ENCODE measurements at regions not wholly inside any gene's neighbourhood (a gene's known extent, or its start where the extent isn't known, plus 50 kb on each side); places are given as distances from the start of the nearest gene placed in this dataset.

- no peak overlapping the region for H2AK5ac ChIP-seq (ENCODE audit: low read depth, low read length)
- peaks cover 0 to 7% (median 0%) of the 10 kb centered on the region in 4 experiments; a peak in 2 of 7 replicates for H3K4me1 ChIP-seq (replicated peaks in 1 of 4; ENCODE audit: control insufficient read depth in 3 of 4, insufficient read depth in 4 of 4, low read length in 3 of 4)
- H3K27ac ChIP-seq (ENCODE audit: low read depth, low read length): no peak overlapping the region
- no peak overlapping the region for H2BK15ac ChIP-seq (ENCODE audit: low read length)
- ChIA-PET CTCF (ENCODE audit: partially characterized antibody) (interaction anchor here (0.9 to 2.7 kb wide), 4 partner anchors 21 to 103 kb away, joined by 3 to 13 read pairs (median 4); no protein-coding TSS in a partner anchor), POLR2A (ENCODE audit: partially characterized antibody) (interaction anchor here (1.2 kb wide), 1 partner anchor 18 kb away, joined by 3 read pairs; no protein-coding TSS in a partner anchor)
- no peaks in the 10 kb centered on the region for H3K79me2 ChIP-seq (ENCODE audit: control insufficient read depth in 1 of 2, insufficient read depth in 2 of 2, low read length in 2 of 2)
- FAIRE-seq (no peak), DNase-seq (ENCODE audit: low read depth in 1 of 2, low spot score in 2 of 2) (no peak)
- H3K9me3 ChIP-seq (ENCODE audit: insufficient read depth in 2 of 2, low read depth in 1 of 2, low read length in 1 of 2): no peaks in the 10 kb centered on the region
- no peak for TF ChIP-seq CHD1 (IDR thresholded peaks at IDR 0.05; ENCODE audit: low read depth, low read length)
- no peak overlapping the region for H3K9ac ChIP-seq (replicated peaks in 1 of 4; ENCODE audit: extremely low read depth in 1 of 4, low read depth in 3 of 4, low read length in 3 of 4)
- H3K23ac ChIP-seq (ENCODE audit: insufficient read length): no peak overlapping the region
- no peak overlapping the region for H3K18ac ChIP-seq (ENCODE audit: extremely low read depth, low read length)
- no peak overlapping the region for H2BK12ac ChIP-seq (ENCODE audit: low read depth, low read length)
- H2BK20ac ChIP-seq (ENCODE audit: low read length): no peak overlapping the region
- H3K79me1 ChIP-seq (ENCODE audit: low read depth, low read length): no peaks in the 10 kb centered on the region
- no peak overlapping the region for H3K4me3 ChIP-seq (ENCODE audit: extremely low read depth in 1 of 4, insufficient read depth in 2 of 4, low read depth in 3 of 4, low read length in 4 of 4)
- H3K4ac ChIP-seq (replicated peaks; ENCODE audit: insufficient read length, low read depth, low read length): no peak overlapping the region
- H3K36me3 ChIP-seq (ENCODE audit: control insufficient read depth in 2 of 4, insufficient read depth in 4 of 4, low read length in 3 of 4): no peaks in the 10 kb centered on the region
- 85% methylated on average over 2 of the region's 2 CpGs; no CpG with 5 or more reads in 1 of the 2 experiments for WGBS, 2 experiments (ENCODE audit: extremely low coverage in 1 of 2, insufficient coverage in 1 of 2, insufficient read length in 1 of 2, insufficient replicate concordance in 2 of 2, low coverage in 1 of 2, low lambda C conversion rate in 2 of 2, missing lambda C conversion rate in 1 of 2)
- no peak overlapping the region for H2BK5ac ChIP-seq (ENCODE audit: low read depth, low read length)
- no peaks in the 10 kb centered on the region for H3K23me2 ChIP-seq (ENCODE audit: low read depth, low read length)
- no peak overlapping the region for H2AFZ ChIP-seq (ENCODE audit: low read length)
- no peak overlapping the region for H4K5ac ChIP-seq (ENCODE audit: insufficient read length, low read depth, low read length)
- H2BK120ac ChIP-seq (replicated peaks; ENCODE audit: low read depth, low read length): no peak overlapping the region
- no peaks in the 10 kb centered on the region for H4K20me1 ChIP-seq (replicated peaks in 1 of 2; ENCODE audit: control insufficient read depth in 1 of 2, insufficient read depth in 2 of 2, low read length in 2 of 2)
- H4K91ac ChIP-seq (replicated peaks; ENCODE audit: insufficient read length, low read length): no peak overlapping the region
- no peak overlapping the region for H4K8ac ChIP-seq (ENCODE audit: extremely low read depth, insufficient read depth, low read length)
- no peak overlapping the region for H3K4me2 ChIP-seq (ENCODE audit: insufficient read depth in 1 of 2, low read depth in 2 of 2, low read length in 2 of 2)
- 0 out of 7 replicates have a peak, but pooled peaks cover 0 to 1% (median 0%) of the 10 kb centered on the region in 4 experiments for H3K27me3 ChIP-seq (replicated peaks in 1 of 4; ENCODE audit: control insufficient read depth in 3 of 4, extremely low read depth in 1 of 4, insufficient read depth in 3 of 4, low read length in 3 of 4)
- H3K14ac ChIP-seq (ENCODE audit: insufficient read length): no peak overlapping the region
- H3K56ac ChIP-seq (replicated peaks; ENCODE audit: insufficient read length, low read depth, low read length): no peak overlapping the region
These were observed 114.6 kb upstream of the TNRC6C start for GRCh38 chr17:77843896-77844295.
